ENCODE measurements at regions not wholly inside any gene's neighbourhood (a gene's known extent, or its start where the extent isn't known, plus 50 kb on each side); places are given as distances from the start of the nearest gene placed in this dataset.

- Histone ChIP-seq H3K4me2 (ENCODE audit: insufficient read depth, low read length) (no peak overlapping the region), H3K4me1 (ENCODE audit: insufficient read depth, low read length) (no peaks in the 10 kb centered on the region), H2AFZ (ENCODE audit: low read depth, low read length) (no peak overlapping the region), H3K27ac (ENCODE audit: low read length) (no peak overlapping the region), H3K9me3 (ENCODE audit: insufficient read depth, low read length, severe bottlenecking) (no peaks in the 10 kb centered on the region), H3K36me3 (ENCODE audit: insufficient read depth, low read length) (no peaks in the 10 kb centered on the region), H3K4me3 (ENCODE audit: low read depth in 1 of 2, low read length in 2 of 2) (no peak overlapping the region), H4K20me1 (ENCODE audit: insufficient read depth, low read length) (no peaks in the 10 kb centered on the region), H3K79me2 (ENCODE audit: insufficient read depth, low read length) (no peaks in the 10 kb centered on the region), H3K27me3 (ENCODE audit: insufficient read depth, low read length, poor library complexity) (no peaks in the 10 kb centered on the region), H3K9ac (ENCODE audit: low read depth, low read length) (no peak overlapping the region)
- TF ChIP-seq CTCF (IDR thresholded peaks at IDR 0.05; ENCODE audit: borderline replicate concordance, extremely low read depth, low read length, poor library complexity, severe bottlenecking) (no peak), EZH2 (IDR thresholded peaks at IDR 0.05; ENCODE audit: borderline replicate concordance, low read depth, low read length, severe bottlenecking) (no peak)
- DNase-seq = no peak
- ATAC-seq (ENCODE audit: insufficient read depth, low read depth) = no peak
These were observed 685.2 kb downstream of the IRS1 start for GRCh38 chr2:226114436-226114835.

- Histone ChIP-seq H3K4me2 (ENCODE audit: insufficient read depth, low read length) (no peak overlapping the region), H3K4me3 (ENCODE audit: low read depth in 1 of 2, low read length in 2 of 2) (no peak overlapping the region), H3K27ac (ENCODE audit: low read length) (no peak overlapping the region), H2AFZ (ENCODE audit: low read depth, low read length) (no peak overlapping the region), H3K79me2 (ENCODE audit: insufficient read depth, low read length) (no peaks in the 10 kb centered on the region), H3K9ac (ENCODE audit: low read depth, low read length) (no peak overlapping the region), H3K36me3 (ENCODE audit: insufficient read depth, low read length) (no peaks in the 10 kb centered on the region), H3K4me1 (ENCODE audit: insufficient read depth, low read length) (no peaks in the 10 kb centered on the region), H3K27me3 (ENCODE audit: insufficient read depth, low read length, poor library complexity) (no peaks in the 10 kb centered on the region), H3K9me3 (ENCODE audit: insufficient read depth, low read length, severe bottlenecking) (no peaks in the 10 kb centered on the region), H4K20me1 (ENCODE audit: insufficient read depth, low read length) (no peaks in the 10 kb centered on the region)
- ATAC-seq (ENCODE audit: insufficient read depth, low read depth) = no peak
- no peak for TF ChIP-seq CTCF (IDR thresholded peaks at IDR 0.05; ENCODE audit: borderline replicate concordance, extremely low read depth, low read length, poor library complexity, severe bottlenecking)
- TF ChIP-seq EZH2 (IDR thresholded peaks at IDR 0.05; ENCODE audit: borderline replicate concordance, low read depth, low read length, severe bottlenecking) = no peak
- no peak for DNase-seq
These were observed 699.6 kb downstream of the NYAP2 start for GRCh38 chr2:226098861-226099745.

DNA sequence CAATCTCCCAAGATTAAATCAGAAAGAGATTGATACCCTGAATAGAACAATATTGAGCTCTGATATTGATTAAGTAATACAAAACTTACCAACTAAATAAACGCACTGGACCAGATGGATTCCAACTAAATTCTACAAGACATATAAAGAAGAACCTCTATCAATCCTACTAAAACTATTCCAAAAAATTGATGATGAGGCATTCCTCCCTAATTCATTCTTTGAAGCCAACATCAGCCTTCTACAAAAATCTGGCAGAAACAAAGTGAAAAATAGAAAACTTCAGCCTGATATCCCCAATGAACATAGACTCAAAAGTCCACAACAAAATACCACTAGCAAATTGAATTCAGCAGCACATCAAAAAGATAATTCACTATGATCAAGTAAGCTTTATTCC lies 695.5 kb downstream of the NYAP2 start:
- Histone ChIP-seq H3K9ac (ENCODE audit: low read depth, low read length) (no peak overlapping the region), H3K27ac (ENCODE audit: low read length) (no peak overlapping the region), H4K20me1 (ENCODE audit: insufficient read depth, low read length) (no peaks in the 10 kb centered on the region), H3K79me2 (ENCODE audit: insufficient read depth, low read length) (no peaks in the 10 kb centered on the region), H3K36me3 (ENCODE audit: insufficient read depth, low read length) (no peaks in the 10 kb centered on the region), H2AFZ (ENCODE audit: low read depth, low read length) (no peak overlapping the region), H3K9me3 (ENCODE audit: insufficient read depth, low read length, severe bottlenecking) (no peaks in the 10 kb centered on the region), H3K4me1 (ENCODE audit: insufficient read depth, low read length) (no peaks in the 10 kb centered on the region), H3K4me2 (ENCODE audit: insufficient read depth, low read length) (no peak overlapping the region), H3K4me3 (ENCODE audit: low read depth in 1 of 2, low read length in 2 of 2) (no peak overlapping the region), H3K27me3 (ENCODE audit: insufficient read depth, low read length, poor library complexity) (no peaks in the 10 kb centered on the region)
- no peak for ATAC-seq (ENCODE audit: insufficient read depth, low read depth)
- DNase-seq = no peak
- no peak for TF ChIP-seq EZH2 (IDR thresholded peaks at IDR 0.05; ENCODE audit: borderline replicate concordance, low read depth, low read length, severe bottlenecking)
- TF ChIP-seq CTCF (IDR thresholded peaks at IDR 0.05; ENCODE audit: borderline replicate concordance, extremely low read depth, low read length, poor library complexity, severe bottlenecking) = no peak
